ENCODE measurements at regions not wholly inside any gene's neighbourhood (a gene's known extent, or its start where the extent isn't known, plus 50 kb on each side); places are given as distances from the start of the nearest gene placed in this dataset.

- BruUV-seq (replicated peaks): no TSS peak
- H3K27ac ChIP-seq (ENCODE audit: extremely low read length, insufficient read depth, low read length): no peak overlapping the region
- no peaks in the 10 kb centered on the region for H3K9me3 ChIP-seq (ENCODE audit: low read length)
- H3K4me2 ChIP-seq (ENCODE audit: low read depth, low read length): no peak overlapping the region
- CTCF ChIA-PET (ENCODE audit: low intra/inter-chr PET ratio, low total read pairs): no interaction called here
- POLR2A ChIA-PET: no interaction called here
- no peaks in the 10 kb centered on the region for H3K79me2 ChIP-seq (ENCODE audit: insufficient read depth, low read length)
- FAIRE-seq: no peak
- intact Hi-C loops (cut with micrococcal nuclease; ENCODE audit: unreplicated experiment): no loop called here
- H2AFZ ChIP-seq (ENCODE audit: low read length): no peak overlapping the region
- H4K20me1 ChIP-seq (ENCODE audit: insufficient read depth, low read length): no peaks in the 10 kb centered on the region
- H3K27me3 ChIP-seq (ENCODE audit: control insufficient read depth in 1 of 2, insufficient read depth in 2 of 2, low read length in 2 of 2): no peaks in the 10 kb centered on the region
- H3K9ac ChIP-seq (ENCODE audit: insufficient read depth, low read depth, low read length): no peak overlapping the region
- ATAC-seq: no peak
- no peaks in the 10 kb centered on the region for H3K4me1 ChIP-seq (ENCODE audit: insufficient read depth, low read length)
- in situ Hi-C loops (cut with HindIII; ENCODE audit: extremely low pct_ligation_motif_present, low pct_unique_long_range_greater_than_20kb): no loop called here
- H3K36me3 ChIP-seq (replicated peaks in 1 of 2; ENCODE audit: control insufficient read depth in 1 of 2, insufficient read depth in 2 of 2, low read length in 2 of 2): no peaks in the 10 kb centered on the region
- no peak for DNase-seq (ENCODE audit: low spot score)
- WGBS (ENCODE audit: low lambda C conversion rate): 0% methylated on average over 2 of the region's 2 CpGs
- H3K4me3 ChIP-seq (replicated peaks in 1 of 3; ENCODE audit: insufficient read depth in 1 of 3, low read depth in 2 of 3, low read length in 3 of 3): no peak overlapping the region
- no peak for TF ChIP-seq RORA (CRISPR knock-in tag; IDR thresholded peaks at IDR 0.05)
- TF ChIP-seq, protein P1, sequence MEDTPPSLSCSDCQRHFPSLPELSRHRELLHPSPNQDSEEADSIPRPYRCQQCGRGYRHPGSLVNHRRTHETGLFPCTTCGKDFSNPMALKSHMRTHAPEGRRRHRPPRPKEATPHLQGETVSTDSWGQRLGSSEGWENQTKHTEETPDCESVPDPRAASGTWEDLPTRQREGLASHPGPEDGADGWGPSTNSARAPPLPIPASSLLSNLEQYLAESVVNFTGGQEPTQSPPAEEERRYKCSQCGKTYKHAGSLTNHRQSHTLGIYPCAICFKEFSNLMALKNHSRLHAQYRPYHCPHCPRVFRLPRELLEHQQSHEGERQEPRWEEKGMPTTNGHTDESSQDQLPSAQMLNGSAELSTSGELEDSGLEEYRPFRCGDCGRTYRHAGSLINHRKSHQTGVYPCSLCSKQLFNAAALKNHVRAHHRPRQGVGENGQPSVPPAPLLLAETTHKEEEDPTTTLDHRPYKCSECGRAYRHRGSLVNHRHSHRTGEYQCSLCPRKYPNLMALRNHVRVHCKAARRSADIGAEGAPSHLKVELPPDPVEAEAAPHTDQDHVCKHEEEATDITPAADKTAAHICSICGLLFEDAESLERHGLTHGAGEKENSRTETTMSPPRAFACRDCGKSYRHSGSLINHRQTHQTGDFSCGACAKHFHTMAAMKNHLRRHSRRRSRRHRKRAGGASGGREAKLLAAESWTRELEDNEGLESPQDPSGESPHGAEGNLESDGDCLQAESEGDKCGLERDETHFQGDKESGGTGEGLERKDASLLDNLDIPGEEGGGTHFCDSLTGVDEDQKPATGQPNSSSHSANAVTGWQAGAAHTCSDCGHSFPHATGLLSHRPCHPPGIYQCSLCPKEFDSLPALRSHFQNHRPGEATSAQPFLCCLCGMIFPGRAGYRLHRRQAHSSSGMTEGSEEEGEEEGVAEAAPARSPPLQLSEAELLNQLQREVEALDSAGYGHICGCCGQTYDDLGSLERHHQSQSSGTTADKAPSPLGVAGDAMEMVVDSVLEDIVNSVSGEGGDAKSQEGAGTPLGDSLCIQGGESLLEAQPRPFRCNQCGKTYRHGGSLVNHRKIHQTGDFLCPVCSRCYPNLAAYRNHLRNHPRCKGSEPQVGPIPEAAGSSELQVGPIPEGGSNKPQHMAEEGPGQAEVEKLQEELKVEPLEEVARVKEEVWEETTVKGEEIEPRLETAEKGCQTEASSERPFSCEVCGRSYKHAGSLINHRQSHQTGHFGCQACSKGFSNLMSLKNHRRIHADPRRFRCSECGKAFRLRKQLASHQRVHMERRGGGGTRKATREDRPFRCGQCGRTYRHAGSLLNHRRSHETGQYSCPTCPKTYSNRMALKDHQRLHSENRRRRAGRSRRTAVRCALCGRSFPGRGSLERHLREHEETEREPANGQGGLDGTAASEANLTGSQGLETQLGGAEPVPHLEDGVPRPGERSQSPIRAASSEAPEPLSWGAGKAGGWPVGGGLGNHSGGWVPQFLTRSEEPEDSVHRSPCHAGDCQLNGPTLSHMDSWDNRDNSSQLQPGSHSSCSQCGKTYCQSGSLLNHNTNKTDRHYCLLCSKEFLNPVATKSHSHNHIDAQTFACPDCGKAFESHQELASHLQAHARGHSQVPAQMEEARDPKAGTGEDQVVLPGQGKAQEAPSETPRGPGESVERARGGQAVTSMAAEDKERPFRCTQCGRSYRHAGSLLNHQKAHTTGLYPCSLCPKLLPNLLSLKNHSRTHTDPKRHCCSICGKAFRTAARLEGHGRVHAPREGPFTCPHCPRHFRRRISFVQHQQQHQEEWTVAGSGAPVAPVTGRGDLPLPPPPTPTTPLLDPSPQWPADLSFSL (CRISPR knock-in tag; IDR thresholded peaks at IDR 0.05): no peak
- TF ChIP-seq CREB3 (CRISPR knock-in tag; IDR thresholded peaks at IDR 0.05): no peak
- no peak for TF ChIP-seq PREB (CRISPR knock-in tag; IDR thresholded peaks at IDR 0.05)
- no peak for TF ChIP-seq DMTF1 (CRISPR knock-in tag; IDR thresholded peaks at IDR 0.05)
- no peak for TF ChIP-seq AGO2 (optimal IDR thresholded peaks at IDR 0.05; ENCODE audit: low read depth, low read length)
- no peak for TF ChIP-seq ZNF274 (CRISPR knock-in tag; IDR thresholded peaks at IDR 0.05)
- no peak for TF ChIP-seq ARID4A (CRISPR knock-in tag; IDR thresholded peaks at IDR 0.05; ENCODE audit: borderline replicate concordance)
Measured at GRCh38 chr4:54593795-54594322, 63.9 kb upstream of the KIT start.
